Gastrocnemius medialis (tissue), 4 donors: ENCODE measurements at regions not wholly inside any gene's neighbourhood (a gene's known extent, or its start where the extent isn't known, plus 50 kb on each side); places are given as distances from the start of the nearest gene placed in this dataset.

Experiments
- CTCF ChIP-seq, 5 experiments: fragments of 450-650 bp in 3 of 5; fragments of 200-600 bp in 2 of 5; sonication (generic) in 2 of 5; IDR thresholded peaks in 4 of 5; conservative IDR thresholded peaks in 1 of 5; 1 replicate in 4 of 5; 2 replicates in 1 of 5; pipeline ENCODE4 v1.5.1; 2016 to 2019; ENCODE audit warnings: antibody characterized with exemption in 5 of 5, mild to moderate bottlenecking in 3 of 5, moderate library complexity in 3 of 5
- POLR2A ChIP-seq, 2 donors: fragments of 450-650 bp; IDR thresholded peaks; one replicate each; pipeline ENCODE4 v1.6.1; 2017; ENCODE audit warnings: antibody characterized with exemption in 2 of 2, mild to moderate bottlenecking in 2 of 2, moderate library complexity in 2 of 2

DNA sequence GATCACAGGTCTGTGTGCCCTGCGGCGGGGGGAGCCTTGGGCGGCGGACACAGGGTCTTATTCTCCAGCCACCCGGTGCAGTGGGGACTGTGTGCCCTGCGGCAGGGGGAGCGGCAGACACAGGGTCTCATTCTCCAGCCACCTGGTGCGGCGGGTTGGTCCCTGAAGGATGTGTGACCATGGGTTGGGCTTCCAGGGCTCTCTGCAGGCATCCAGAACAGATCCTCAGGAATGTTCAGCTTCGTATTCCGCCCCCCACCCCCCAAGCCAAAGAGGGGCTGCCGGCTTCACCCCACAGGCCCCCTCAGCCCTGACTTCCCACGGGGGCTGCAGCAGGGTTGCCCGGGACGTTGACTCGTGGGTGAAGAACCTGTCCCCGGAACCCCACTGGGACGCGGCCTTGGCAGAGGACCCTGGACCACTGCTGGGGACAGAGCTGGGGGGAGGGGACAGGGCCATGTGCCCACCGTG lies 154.5 kb upstream of the PPP2R2D start:
- no peak for TF ChIP-seq CTCF (IDR thresholded peaks at IDR 0.05 in 4 of 5, conservative IDR thresholded peaks at IDR 0.05 in 1 of 5)
- TF ChIP-seq POLR2A (IDR thresholded peaks at IDR 0.05): no peak
